Trophoblast cell (in vitro differentiated cells and primary cell): ENCODE measurements at regions not wholly inside any gene's neighbourhood (a gene's known extent, or its start where the extent isn't known, plus 50 kb on each side); places are given as distances from the start of the nearest gene placed in this dataset.
A peak's percentile ranks its signal among the peaks of the same experiment; 100 is the strongest.

ENCODE experiments used
- DNase-seq, 2 donors: peaks; one replicate each; pipeline ENCODE4 v3.0.0-alpha.2; 2016
- H2AFZ ChIP-seq: 2 replicates; pipeline ENCODE4 v1.6.1; 2013; ENCODE audit warnings: low read length, moderate library complexity, mild to moderate bottlenecking; ENCODE audit not compliant: insufficient read depth, poor library complexity
- H2AK5ac ChIP-seq: 2 replicates; pipeline ENCODE4 v1.6.1; 2013; ENCODE audit warnings: mild to moderate bottlenecking, low read length
- H2BK120ac ChIP-seq: 2 replicates; pipeline ENCODE4 v1.6.1; 2013; ENCODE audit warnings: low read length, mild to moderate bottlenecking, moderate library complexity; ENCODE audit not compliant: insufficient read depth, poor library complexity
- H2BK12ac ChIP-seq: 2 replicates; pipeline ENCODE4 v1.6.1; 2013; ENCODE audit warnings: mild to moderate bottlenecking, low read length, moderate library complexity
- H2BK5ac ChIP-seq: 2 replicates; pipeline ENCODE4 v1.6.1; 2013; ENCODE audit warnings: low read length, low read depth, moderate library complexity, mild to moderate bottlenecking; ENCODE audit not compliant: poor library complexity
- H3K14ac ChIP-seq: 2 replicates; pipeline ENCODE4 v1.6.1; 2013; ENCODE audit warnings: mild to moderate bottlenecking, low read length
- H3K18ac ChIP-seq: 2 replicates; pipeline ENCODE4 v1.6.1; 2013; ENCODE audit warnings: mild to moderate bottlenecking, low read length
- H3K23ac ChIP-seq: 2 replicates; pipeline ENCODE4 v1.6.1; 2013; ENCODE audit warnings: low read length
- H3K27ac ChIP-seq: 2 replicates; pipeline ENCODE4 v1.5.1; 2013; ENCODE audit warnings: low read depth, mild to moderate bottlenecking, inconsistent platforms, low read length, moderate library complexity
- H3K27me3 ChIP-seq: 2 replicates; pipeline ENCODE4 v1.6.1; 2013; ENCODE audit warnings: inconsistent platforms, mild to moderate bottlenecking, low read length, moderate library complexity; ENCODE audit not compliant: insufficient read depth
- H3K36me3 ChIP-seq, 2 experiments: 1 replicate in 1 of 2; 2 replicates in 1 of 2; pipeline ENCODE4 v1.6.1; 2013; ENCODE audit warnings: low read length in 2 of 2, mild to moderate bottlenecking in 2 of 2, moderate library complexity in 1 of 2; ENCODE audit not compliant: insufficient read depth in 2 of 2, control insufficient read depth in 1 of 2
- H3K4ac ChIP-seq: 2 replicates; pipeline ENCODE4 v1.6.1; 2013; ENCODE audit warnings: low read depth, mild to moderate bottlenecking, low read length, moderate library complexity
- H3K4me1 ChIP-seq, 2 experiments: 1 replicate in 1 of 2; 2 replicates in 1 of 2; pipeline ENCODE4 v1.6.1; 2013; ENCODE audit warnings: low read length in 2 of 2, mild to moderate bottlenecking in 2 of 2, moderate library complexity in 1 of 2; ENCODE audit not compliant: insufficient read depth in 2 of 2, control insufficient read depth in 1 of 2
- H3K4me2 ChIP-seq: 2 replicates; pipeline ENCODE4 v1.6.1; 2013; ENCODE audit warnings: inconsistent platforms, mild to moderate bottlenecking, low read length, moderate library complexity
- H3K4me3 ChIP-seq: 2 replicates; pipeline ENCODE4 v1.5.1; 2013; ENCODE audit warnings: mild to moderate bottlenecking, low read depth, low read length, inconsistent platforms
- H3K79me1 ChIP-seq: one replicate; pipeline ENCODE4 v1.6.1; 2013; ENCODE audit warnings: low read length
- H3K79me2 ChIP-seq: 2 replicates; pipeline ENCODE4 v1.6.1; 2013; ENCODE audit warnings: low read length, mild to moderate bottlenecking; ENCODE audit not compliant: control insufficient read depth, insufficient read depth, poor library complexity
- H3K9ac ChIP-seq: 2 replicates; pipeline ENCODE4 v1.6.1; 2013; ENCODE audit warnings: mild to moderate bottlenecking, low read length
- H3K9me3 ChIP-seq: 2 replicates; pipeline ENCODE4 v1.6.1; 2013; ENCODE audit warnings: low read depth, mild to moderate bottlenecking, control low read depth, inconsistent platforms, low read length; ENCODE audit not compliant: insufficient read depth
- H4K12ac ChIP-seq: 2 replicates; pipeline ENCODE4 v1.6.1; 2013; ENCODE audit warnings: low read depth, mild to moderate bottlenecking, low read length, moderate library complexity
- H4K8ac ChIP-seq: 2 replicates; pipeline ENCODE4 v1.6.1; 2013; ENCODE audit warnings: low read depth, mild to moderate bottlenecking, low read length, moderate library complexity
- H4K91ac ChIP-seq: one replicate; pipeline ENCODE4 v1.6.1; 2013; ENCODE audit warnings: low read depth, mild to moderate bottlenecking, low read length, moderate library complexity
- WGBS: extraction: QIAGEN DNeasy Blood & Tissue Kit; methylation state at CpG from one replicate; pipeline ENCODE4 v1.1.7; 2013; ENCODE audit warnings: missing lambda C conversion rate; ENCODE audit not compliant: insufficient read length, insufficient coverage; ENCODE audit errors: extremely low coverage; 5-methylcytosine and 5-hydroxymethylcytosine counted together

GRCh38 chr9:86531273-86531970, 177.2 kb upstream of the TUT7 start:
- no peak overlapping the region for H3K4me3 ChIP-seq
- no peak overlapping the region for H2BK5ac ChIP-seq
- H3K9me3 ChIP-seq = no peaks in the 10 kb centered on the region
- DNase-seq = no peak
- H3K18ac ChIP-seq = no peak overlapping the region
- no peaks in the 10 kb centered on the region for H3K36me3 ChIP-seq
- no peak overlapping the region for H3K9ac ChIP-seq
- no peak overlapping the region for H3K23ac ChIP-seq
- no peak overlapping the region for H4K8ac ChIP-seq
- H3K79me2 ChIP-seq = peaks cover 3% of the 10 kb centered on the region
- no CpG with 5 or more reads among the region's 6 CpGs for WGBS
- H4K12ac ChIP-seq = no peak overlapping the region
- H3K79me1 ChIP-seq = peaks cover 14% of the 10 kb centered on the region
- H2BK12ac ChIP-seq = no peak overlapping the region
- H2AK5ac ChIP-seq = no peak overlapping the region
- H3K27ac ChIP-seq = no peak overlapping the region
- H3K27me3 ChIP-seq = no peaks in the 10 kb centered on the region
- H3K4me1 ChIP-seq = peaks cover 8 to 11% of the 10 kb centered on the region in 2 experiments
- no peak overlapping the region for H2BK120ac ChIP-seq
- H3K4me2 ChIP-seq = no peak overlapping the region
- no peak overlapping the region for H3K14ac ChIP-seq
- H4K91ac ChIP-seq = no peak overlapping the region
- H3K4ac ChIP-seq = no peak overlapping the region
- no peak overlapping the region for H2AFZ ChIP-seq

GRCh38 chr9:86529496-86530275, 175.5 kb upstream of the TUT7 start:
- no CpG with 5 or more reads among the region's 4 CpGs for WGBS

GRCh38 chr9:86526021-86526420, 171.8 kb upstream of the TUT7 start:
- Histone ChIP-seq H3K4me2 (peak overlapping the region; percentile 32), H3K36me3 (no peaks in the 10 kb centered on the region), H4K8ac (no peak overlapping the region), H3K23ac (no peak overlapping the region), H3K79me2 (peaks cover 2% of the 10 kb centered on the region), H3K9ac (no peak overlapping the region), H4K12ac (no peak overlapping the region), H2BK120ac (peak overlapping the region; percentile 56), H3K79me1 (peaks cover 21% of the 10 kb centered on the region), H3K18ac (no peak overlapping the region), H3K27ac (peak overlapping the region; percentile 40), H3K27me3 (no peaks in the 10 kb centered on the region), H3K4ac (no peak overlapping the region), H3K4me3 (no peak overlapping the region), H2AFZ (no peak overlapping the region), H4K91ac (peak overlapping the region; percentile 74), H2AK5ac (no peak overlapping the region), H3K9me3 (no peaks in the 10 kb centered on the region), H2BK12ac (peak overlapping the region; percentile 12), H3K4me1 (peaks cover 16 to 17% of the 10 kb centered on the region in 2 experiments), H3K14ac (no peak overlapping the region), H2BK5ac (peak overlapping the region; percentile 28)
- WGBS = no CpG with 5 or more reads among the region's 6 CpGs
- DNase-seq = peak in 1 of 2 donors; percentile 38

More at GRCh38 chr9:86529496-86530275, 175.5 kb upstream of the TUT7 start:
- H3K79me1 ChIP-seq = peaks cover 23% of the 10 kb centered on the region
- peaks cover 3% of the 10 kb centered on the region for H3K79me2 ChIP-seq
- H3K9ac ChIP-seq = no peak overlapping the region
- no peak overlapping the region for H3K4ac ChIP-seq
- H2BK120ac ChIP-seq = no peak overlapping the region
- no peak overlapping the region for H2AFZ ChIP-seq
- H3K9me3 ChIP-seq = no peaks in the 10 kb centered on the region
- H2BK12ac ChIP-seq = no peak overlapping the region
- H3K18ac ChIP-seq = no peak overlapping the region
- no peak overlapping the region for H2BK5ac ChIP-seq
- H3K4me2 ChIP-seq = peak overlapping the region; percentile 32
- H3K4me1 ChIP-seq = peaks cover 16 to 19% of the 10 kb centered on the region in 2 experiments
- H3K36me3 ChIP-seq = no peaks in the 10 kb centered on the region
- H3K27ac ChIP-seq = peak overlapping the region; percentile 90
- no peak overlapping the region for H3K23ac ChIP-seq
- no peak overlapping the region for H4K91ac ChIP-seq
- no peak overlapping the region for H4K8ac ChIP-seq
- H2AK5ac ChIP-seq = no peak overlapping the region
- no peak overlapping the region for H3K14ac ChIP-seq
- no peaks in the 10 kb centered on the region for H3K27me3 ChIP-seq
- no peak overlapping the region for H4K12ac ChIP-seq
- peak; percentile 69 to 90 for DNase-seq
- H3K4me3 ChIP-seq = no peak overlapping the region

GRCh38 chr9:86525182-86525581, 171.0 kb upstream of the TUT7 start:
- no peak overlapping the region for H3K18ac ChIP-seq
- H4K12ac ChIP-seq = no peak overlapping the region
- no peak overlapping the region for H3K27ac ChIP-seq
- no peak overlapping the region for H2AK5ac ChIP-seq
- H4K8ac ChIP-seq = no peak overlapping the region
- no CpG with 5 or more reads among the region's 5 CpGs for WGBS
- H3K79me2 ChIP-seq = peaks cover 2% of the 10 kb centered on the region
- no peak overlapping the region for H3K23ac ChIP-seq
- H2AFZ ChIP-seq = no peak overlapping the region
- H3K79me1 ChIP-seq = peaks cover 16% of the 10 kb centered on the region
- no peak overlapping the region for H2BK120ac ChIP-seq
- H4K91ac ChIP-seq = no peak overlapping the region
- no peak overlapping the region for H2BK12ac ChIP-seq
- no peak for DNase-seq
- H3K4ac ChIP-seq = no peak overlapping the region
- H3K4me3 ChIP-seq = no peak overlapping the region
- peaks cover 13 to 14% of the 10 kb centered on the region in 2 experiments for H3K4me1 ChIP-seq
- no peak overlapping the region for H3K9ac ChIP-seq
- H3K14ac ChIP-seq = no peak overlapping the region
- H3K36me3 ChIP-seq = no peaks in the 10 kb centered on the region
- H3K4me2 ChIP-seq = no peak overlapping the region
- H3K27me3 ChIP-seq = no peaks in the 10 kb centered on the region
- no peak overlapping the region for H2BK5ac ChIP-seq
- H3K9me3 ChIP-seq = no peaks in the 10 kb centered on the region
